GM23338 (cell line): ENCODE measurements at regions not wholly inside any gene's neighbourhood (a gene's known extent, or its start where the extent isn't known, plus 50 kb on each side); places are given as distances from the start of the nearest gene placed in this dataset.

Experiments
- ATAC-seq: fragments of 200-7000 bp; cut with Tn5 transposase; 3 replicates; pipeline ENCODE4 v1.9.1; 2020
- DNase-seq: peaks from one replicate; pipeline ENCODE4 v3.0.0-alpha.2; 2015; ENCODE audit warnings: low spot score
- H2AFZ ChIP-seq: fragments of 200-600 bp; sonication (generic); 2 replicates; pipeline ENCODE4 v1.8.0; 2016; ENCODE audit warnings: antibody characterized with exemption, mild to moderate bottlenecking, moderate library complexity
- H3F3A ChIP-seq: fragments of 200-600 bp; sonication (generic); replicated peaks from 2 replicates; pipeline ENCODE4 v1.8.0; 2017; ENCODE audit warnings: antibody characterized with exemption, mixed run types, low read depth
- H3K27ac ChIP-seq: fragments of 200-600 bp; sonication (generic); 2 replicates; pipeline ENCODE4 v1.6.1; 2016; ENCODE audit warnings: low read depth
- H3K27me3 ChIP-seq: fragments of 200-600 bp; sonication (generic); 2 replicates; pipeline ENCODE4 v1.8.0; 2016; ENCODE audit warnings: mild to moderate bottlenecking, mixed run types, moderate library complexity; ENCODE audit not compliant: insufficient read depth
- H3K36me3 ChIP-seq: fragments of 200-600 bp; sonication (generic); 2 replicates; pipeline ENCODE4 v1.8.0; 2016; ENCODE audit warnings: mild to moderate bottlenecking; ENCODE audit not compliant: insufficient read depth
- H3K4me1 ChIP-seq: fragments of 200-600 bp; sonication (generic); 2 replicates; pipeline ENCODE4 v1.8.0; 2016; ENCODE audit warnings: mild to moderate bottlenecking, moderate library complexity; ENCODE audit not compliant: insufficient read depth
- H3K4me2 ChIP-seq: fragments of 200-600 bp; sonication (generic); 2 replicates; pipeline ENCODE4 v1.7.1; 2017; ENCODE audit warnings: mixed run types
- H3K4me3 ChIP-seq: fragments of 200-600 bp; sonication (generic); 2 replicates; pipeline ENCODE4 v1.6.1; 2016; ENCODE audit warnings: mixed run types
- H3K79me2 ChIP-seq: fragments of 200-600 bp; sonication (generic); replicated peaks from 2 replicates; pipeline ENCODE4 v1.8.0; 2017; ENCODE audit warnings: mild to moderate bottlenecking; ENCODE audit not compliant: insufficient read depth
- H3K9me2 ChIP-seq: fragments of 200-600 bp; sonication (generic); 2 replicates; pipeline ENCODE4 v1.8.0; 2017; ENCODE audit not compliant: insufficient read depth
- H4K20me1 ChIP-seq: fragments of 200-600 bp; sonication (generic); replicated peaks from 2 replicates; pipeline ENCODE4 v1.8.0; 2017; ENCODE audit warnings: mild to moderate bottlenecking; ENCODE audit not compliant: insufficient read depth
- H3K27ac Mint-ChIP-seq: 2 replicates; pipeline ENCODE4 v1.8.0; 2020; ENCODE audit warnings: inconsistent platforms, mild to moderate bottlenecking, moderate library complexity, mixed read lengths
- H3K27me3 Mint-ChIP-seq: 3 replicates; pipeline ENCODE4 v1.8.0; 2022; ENCODE audit warnings: low read depth, mild to moderate bottlenecking, moderate library complexity, mixed read lengths, inconsistent platforms; ENCODE audit not compliant: insufficient read depth, poor library complexity
- H3K36me3 Mint-ChIP-seq: 3 replicates; pipeline ENCODE4 v1.8.0; 2021; ENCODE audit warnings: low read depth, mild to moderate bottlenecking, inconsistent platforms, moderate library complexity, mixed read lengths
- H3K4me1 Mint-ChIP-seq: 3 replicates; pipeline ENCODE4 v1.8.0; 2020; ENCODE audit warnings: mild to moderate bottlenecking, inconsistent platforms, mixed read lengths
- H3K4me3 Mint-ChIP-seq: 3 replicates; pipeline ENCODE4 v1.8.0; 2021; ENCODE audit warnings: moderate library complexity, mild to moderate bottlenecking, inconsistent platforms, mixed read lengths
- H3K9me3 Mint-ChIP-seq: 3 replicates; pipeline ENCODE4 v1.8.0; 2020; ENCODE audit warnings: moderate library complexity, mild to moderate bottlenecking, inconsistent platforms, mixed read lengths
- CREB1 ChIP-seq: fragments of 250-450 bp; sonication (Bioruptor Pico); IDR thresholded peaks from 2 replicates; pipeline ENCODE4 v1.5.0; 2020; ENCODE audit warnings: low read depth, mild to moderate bottlenecking, moderate library complexity
- EZH2 ChIP-seq: fragments of 200-600 bp; sonication (generic); IDR thresholded peaks from one replicate; pipeline ENCODE4 v1.8.0; 2017; ENCODE audit warnings: antibody characterized with exemption, mild to moderate bottlenecking, low read depth; ENCODE audit not compliant: unreplicated experiment
- JUNB ChIP-seq: IDR thresholded peaks from one replicate; pipeline ENCODE4 v1.6.1; 2016; ENCODE audit warnings: antibody characterized with exemption; ENCODE audit not compliant: unreplicated experiment
- NANOG ChIP-seq: IDR thresholded peaks from 2 replicates; pipeline ENCODE4 v1.6.1; 2016; ENCODE audit warnings: antibody characterized with exemption, borderline replicate concordance
- POLR2AphosphoS5 ChIP-seq: IDR thresholded peaks from 2 replicates; pipeline ENCODE4 v1.6.1; 2016; ENCODE audit warnings: antibody characterized with exemption, low read depth
- REST ChIP-seq: IDR thresholded peaks from one replicate; pipeline ENCODE4 v1.6.1; 2018; ENCODE audit warnings: antibody characterized with exemption; ENCODE audit not compliant: unreplicated experiment
- STAT1 ChIP-seq: IDR thresholded peaks from one replicate; pipeline ENCODE4 v1.6.1; 2016; ENCODE audit warnings: antibody characterized with exemption; ENCODE audit not compliant: unreplicated experiment
- ZNF114 ChIP-seq: fragments of 250-450 bp; sonication (Bioruptor Pico); IDR thresholded peaks from 2 replicates; pipeline ENCODE4 v1.5.0; 2020; ENCODE audit warnings: mild to moderate bottlenecking, moderate library complexity
- ZNF331 ChIP-seq: fragments of 250-450 bp; sonication (Bioruptor Pico); IDR thresholded peaks from 2 replicates; pipeline ENCODE4 v1.5.0; 2020; ENCODE audit warnings: low read depth, mild to moderate bottlenecking, moderate library complexity
- TF ChIP-seq, protein P1 (sequence below): fragments of 250-450 bp; sonication (Bioruptor Pico); IDR thresholded peaks from 2 replicates; pipeline ENCODE4 v1.5.0; 2020; ENCODE audit warnings: mild to moderate bottlenecking, moderate library complexity
- TF ChIP-seq, protein P2 (sequence below): IDR thresholded peaks from 2 replicates; pipeline ENCODE4 v1.6.1; 2016; ENCODE audit warnings: antibody characterized with exemption

DNA sequence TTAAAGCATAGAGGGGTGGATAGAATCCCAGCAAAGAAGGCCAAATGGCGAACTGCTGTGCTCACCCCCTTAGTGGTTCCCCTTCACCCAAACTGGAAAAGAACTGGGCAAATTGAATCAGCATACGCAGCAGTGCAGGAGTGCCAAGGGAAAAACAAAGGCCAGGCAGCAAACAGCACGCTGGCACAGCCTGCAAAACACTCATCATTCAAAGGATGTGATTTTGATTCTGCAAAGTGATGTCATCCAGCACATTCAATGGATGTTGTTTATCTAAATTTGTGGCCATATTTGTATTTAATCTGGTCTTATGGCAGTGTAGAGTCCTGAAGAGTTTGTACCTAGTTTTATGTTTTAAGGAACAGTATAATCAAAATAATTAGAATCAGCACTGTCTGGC is 71.8 kb upstream of the ECE1 start:
- Histone ChIP-seq H2AFZ (no peak overlapping the region), H3K36me3 (no peaks in the 10 kb centered on the region), H3K79me2 (no peaks in the 10 kb centered on the region), H3K9me2 (no peaks in the 10 kb centered on the region), H3K4me3 (no peak overlapping the region), H4K20me1 (no peaks in the 10 kb centered on the region), H3K27ac (no peak overlapping the region), H3K27me3 (no peaks in the 10 kb centered on the region), H3F3A (no peaks in the 10 kb centered on the region), H3K4me1 (no peaks in the 10 kb centered on the region), H3K4me2 (no peak overlapping the region)
- no peak for ATAC-seq
- H3K36me3 Mint-ChIP-seq = no peaks in the 10 kb centered on the region
- peaks cover 5% of the 10 kb centered on the region for H3K27me3 Mint-ChIP-seq
- H3K4me3 Mint-ChIP-seq = no peak overlapping the region
- no peak overlapping the region for H3K27ac Mint-ChIP-seq
- H3K9me3 Mint-ChIP-seq = no peaks in the 10 kb centered on the region
- no peaks in the 10 kb centered on the region; the same call in 2 of the 3 replicates for H3K4me1 Mint-ChIP-seq
- TF ChIP-seq ZNF114 (CRISPR knock-in tag) (no peak), JUNB (no peak), NANOG (no peak)
- no peak for DNase-seq

DNA sequence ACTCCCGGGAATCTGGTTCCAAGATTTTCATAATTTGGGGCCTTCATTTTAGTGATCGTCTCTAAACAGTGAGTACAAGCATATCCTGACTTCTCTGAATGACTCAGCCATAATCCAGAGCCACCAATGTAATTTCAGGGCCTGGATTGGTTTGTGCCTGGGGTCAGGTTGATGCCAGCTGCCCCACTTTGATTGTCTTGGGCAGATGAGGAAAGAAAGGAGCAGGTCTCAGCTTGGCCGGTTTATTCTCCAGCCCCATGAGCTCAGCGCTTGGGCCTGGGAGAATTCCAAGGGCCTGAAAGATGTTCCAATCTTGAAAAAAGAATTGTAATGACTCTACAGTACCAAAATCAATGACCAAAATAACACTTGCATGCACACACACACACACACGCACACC is 71.2 kb upstream of the ECE1 start:
- no peak for DNase-seq
- no peak for TF ChIP-seq EZH2
- TF ChIP-seq JUNB = no peak
- TF ChIP-seq CREB1 = no peak
- TF ChIP-seq NANOG = no peak
- TF ChIP-seq POLR2AphosphoS5 = no peak
- TF ChIP-seq, protein P1, sequence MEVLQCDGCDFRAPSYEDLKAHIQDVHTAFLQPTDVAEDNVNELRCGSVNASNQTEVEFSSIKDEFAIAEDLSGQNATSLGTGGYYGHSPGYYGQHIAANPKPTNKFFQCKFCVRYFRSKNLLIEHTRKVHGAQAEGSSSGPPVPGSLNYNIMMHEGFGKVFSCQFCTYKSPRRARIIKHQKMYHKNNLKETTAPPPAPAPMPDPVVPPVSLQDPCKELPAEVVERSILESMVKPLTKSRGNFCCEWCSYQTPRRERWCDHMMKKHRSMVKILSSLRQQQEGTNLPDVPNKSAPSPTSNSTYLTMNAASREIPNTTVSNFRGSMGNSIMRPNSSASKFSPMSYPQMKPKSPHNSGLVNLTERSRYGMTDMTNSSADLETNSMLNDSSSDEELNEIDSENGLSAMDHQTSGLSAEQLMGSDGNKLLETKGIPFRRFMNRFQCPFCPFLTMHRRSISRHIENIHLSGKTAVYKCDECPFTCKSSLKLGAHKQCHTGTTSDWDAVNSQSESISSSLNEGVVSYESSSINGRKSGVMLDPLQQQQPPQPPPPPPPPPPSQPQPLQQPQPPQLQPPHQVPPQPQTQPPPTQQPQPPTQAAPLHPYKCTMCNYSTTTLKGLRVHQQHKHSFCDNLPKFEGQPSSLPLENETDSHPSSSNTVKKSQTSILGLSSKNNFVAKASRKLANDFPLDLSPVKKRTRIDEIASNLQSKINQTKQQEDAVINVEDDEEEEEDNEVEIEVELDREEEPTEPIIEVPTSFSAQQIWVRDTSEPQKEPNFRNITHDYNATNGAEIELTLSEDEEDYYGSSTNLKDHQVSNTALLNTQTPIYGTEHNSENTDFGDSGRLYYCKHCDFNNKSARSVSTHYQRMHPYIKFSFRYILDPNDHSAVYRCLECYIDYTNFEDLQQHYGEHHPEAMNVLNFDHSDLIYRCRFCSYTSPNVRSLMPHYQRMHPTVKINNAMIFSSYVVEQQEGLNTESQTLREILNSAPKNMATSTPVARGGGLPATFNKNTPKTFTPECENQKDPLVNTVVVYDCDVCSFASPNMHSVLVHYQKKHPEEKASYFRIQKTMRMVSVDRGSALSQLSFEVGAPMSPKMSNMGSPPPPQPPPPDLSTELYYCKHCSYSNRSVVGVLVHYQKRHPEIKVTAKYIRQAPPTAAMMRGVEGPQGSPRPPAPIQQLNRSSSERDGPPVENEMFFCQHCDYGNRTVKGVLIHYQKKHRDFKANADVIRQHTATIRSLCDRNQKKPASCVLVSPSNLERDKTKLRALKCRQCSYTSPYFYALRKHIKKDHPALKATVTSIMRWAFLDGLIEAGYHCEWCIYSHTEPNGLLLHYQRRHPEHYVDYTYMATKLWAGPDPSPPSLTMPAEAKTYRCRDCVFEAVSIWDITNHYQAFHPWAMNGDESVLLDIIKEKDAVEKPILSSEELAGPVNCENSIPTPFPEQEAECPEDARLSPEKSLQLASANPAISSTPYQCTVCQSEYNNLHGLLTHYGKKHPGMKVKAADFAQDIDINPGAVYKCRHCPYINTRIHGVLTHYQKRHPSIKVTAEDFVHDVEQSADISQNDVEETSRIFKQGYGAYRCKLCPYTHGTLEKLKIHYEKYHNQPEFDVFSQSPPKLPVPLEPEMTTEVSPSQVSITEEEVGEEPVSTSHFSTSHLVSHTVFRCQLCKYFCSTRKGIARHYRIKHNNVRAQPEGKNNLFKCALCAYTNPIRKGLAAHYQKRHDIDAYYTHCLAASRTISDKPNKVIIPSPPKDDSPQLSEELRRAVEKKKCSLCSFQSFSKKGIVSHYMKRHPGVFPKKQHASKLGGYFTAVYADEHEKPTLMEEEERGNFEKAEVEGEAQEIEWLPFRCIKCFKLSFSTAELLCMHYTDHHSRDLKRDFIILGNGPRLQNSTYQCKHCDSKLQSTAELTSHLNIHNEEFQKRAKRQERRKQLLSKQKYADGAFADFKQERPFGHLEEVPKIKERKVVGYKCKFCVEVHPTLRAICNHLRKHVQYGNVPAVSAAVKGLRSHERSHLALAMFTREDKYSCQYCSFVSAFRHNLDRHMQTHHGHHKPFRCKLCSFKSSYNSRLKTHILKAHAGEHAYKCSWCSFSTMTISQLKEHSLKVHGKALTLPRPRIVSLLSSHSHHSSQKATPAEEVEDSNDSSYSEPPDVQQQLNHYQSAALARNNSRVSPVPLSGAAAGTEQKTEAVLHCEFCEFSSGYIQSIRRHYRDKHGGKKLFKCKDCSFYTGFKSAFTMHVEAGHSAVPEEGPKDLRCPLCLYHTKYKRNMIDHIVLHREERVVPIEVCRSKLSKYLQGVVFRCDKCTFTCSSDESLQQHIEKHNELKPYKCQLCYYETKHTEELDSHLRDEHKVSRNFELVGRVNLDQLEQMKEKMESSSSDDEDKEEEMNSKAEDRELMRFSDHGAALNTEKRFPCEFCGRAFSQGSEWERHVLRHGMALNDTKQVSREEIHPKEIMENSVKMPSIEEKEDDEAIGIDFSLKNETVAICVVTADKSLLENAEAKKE (CRISPR knock-in tag) = no peak
- TF ChIP-seq, protein P2, sequence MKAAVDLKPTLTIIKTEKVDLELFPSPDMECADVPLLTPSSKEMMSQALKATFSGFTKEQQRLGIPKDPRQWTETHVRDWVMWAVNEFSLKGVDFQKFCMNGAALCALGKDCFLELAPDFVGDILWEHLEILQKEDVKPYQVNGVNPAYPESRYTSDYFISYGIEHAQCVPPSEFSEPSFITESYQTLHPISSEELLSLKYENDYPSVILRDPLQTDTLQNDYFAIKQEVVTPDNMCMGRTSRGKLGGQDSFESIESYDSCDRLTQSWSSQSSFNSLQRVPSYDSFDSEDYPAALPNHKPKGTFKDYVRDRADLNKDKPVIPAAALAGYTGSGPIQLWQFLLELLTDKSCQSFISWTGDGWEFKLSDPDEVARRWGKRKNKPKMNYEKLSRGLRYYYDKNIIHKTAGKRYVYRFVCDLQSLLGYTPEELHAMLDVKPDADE = no peak
- TF ChIP-seq REST = no peak
- TF ChIP-seq ZNF331 (CRISPR knock-in tag) = no peak
- no peak for TF ChIP-seq STAT1
- no peak for TF ChIP-seq ZNF114 (CRISPR knock-in tag)

More for the DNA sequence above, 71.2 kb upstream of the ECE1 start:
- Histone ChIP-seq H2AFZ (peak overlapping the region; percentile 52; the same call in 1 of the 2 replicates), H3K27me3 (no peaks in the 10 kb centered on the region), H3K4me2 (no peak overlapping the region), H3K27ac (no peak overlapping the region), H3K4me1 (no peaks in the 10 kb centered on the region), H3K79me2 (no peaks in the 10 kb centered on the region), H3K9me2 (no peaks in the 10 kb centered on the region), H4K20me1 (no peaks in the 10 kb centered on the region), H3F3A (no peaks in the 10 kb centered on the region), H3K4me3 (no peak overlapping the region), H3K36me3 (no peaks in the 10 kb centered on the region)
- Mint-ChIP-seq H3K36me3 (no peaks in the 10 kb centered on the region), H3K27ac (no peak overlapping the region), H3K27me3 (peaks cover 5% of the 10 kb centered on the region), H3K9me3 (no peaks in the 10 kb centered on the region), H3K4me3 (no peak overlapping the region), H3K4me1 (no peaks in the 10 kb centered on the region; the same call in 2 of the 3 replicates)
- ATAC-seq = no peak
